GM12878 (cell line): ENCODE measurements at regions not wholly inside any gene's neighbourhood (a gene's known extent, or its start where the extent isn't known, plus 50 kb on each side); places are given as distances from the start of the nearest gene placed in this dataset.

Source experiments
- ATAC-seq: fragments of 200-7000 bp; cut with Tn5 transposase; 3 replicates; pipeline ENCODE4 v1.9.1; 2020; ENCODE audit warnings: mild to moderate bottlenecking, moderate library complexity
- BruUV-seq: library from RNA; stranded (reverse); fragments of 400-500 nt; replicated peaks from 2 replicates; lab custom pipeline; 2021; lab: Mats Ljungman, UMichigan
- CTCF ChIA-PET: fragments of 300-600 bp; sonication (Branson Sonifier 250); formaldehyde crosslinking; extraction: SDS; loops from one replicate; lab custom pipeline; 2021; ENCODE audit warnings: inconsistent platforms; lab: Yijun Ruan, JAX
- POLR2A ChIA-PET: fragments of 350-600 bp; formaldehyde crosslinking; extraction: SDS; loops from one replicate; lab custom pipeline; 2021; ENCODE audit warnings: inconsistent platforms; lab: Charles Lee
- RAD21 ChIA-PET: fragments of 300-600 bp; sonication (Branson Sonifier 250); formaldehyde crosslinking; loops from one replicate; lab custom pipeline; 2023; ENCODE audit warnings: antibody characterized with exemption; ENCODE audit not compliant: unreplicated experiment; lab: Charles Lee
- SMC1A ChIA-PET: fragments of 300-600 bp; sonication (Branson Sonifier 250); formaldehyde crosslinking; loops from one replicate; lab custom pipeline; 2023; ENCODE audit not compliant: unreplicated experiment, uncharacterized antibody; lab: Charles Lee
- DNase-seq: peaks from one replicate; pipeline ENCODE4 v3.0.0-alpha.2; 2011; ENCODE audit warnings: low read depth, low spot score
- FAIRE-seq: peaks from 3 replicates; lab custom pipeline; 2011; peaks lifted over from hg19 to GRCh38; lab: Jason Lieb, UNC
- H2AFZ ChIP-seq: 2 replicates; pipeline ENCODE4 v1.6.0; 2011; ENCODE audit warnings: low read depth, low read length, control low read depth; ENCODE audit not compliant: control insufficient read depth
- H3K27ac ChIP-seq: 2 replicates; pipeline ENCODE4 v1.5.1; 2011; ENCODE audit warnings: control low read depth; ENCODE audit not compliant: control insufficient read depth, insufficient read depth
- H3K27me3 ChIP-seq, 2 experiments: replicated peaks in 1 of 2; 2 replicates each; pipeline versions ENCODE4 v1.6.0 to v1.6.1; 2011; ENCODE audit warnings: low read length in 1 of 2; ENCODE audit not compliant: control insufficient read depth in 2 of 2, insufficient read depth in 2 of 2
- H3K36me3 ChIP-seq, 2 experiments: 2 replicates each; pipeline ENCODE4 v1.5.1; 2011; ENCODE audit warnings: low read length in 1 of 2; ENCODE audit not compliant: control insufficient read depth in 2 of 2, insufficient read depth in 2 of 2
- H3K4me1 ChIP-seq: 2 replicates; pipeline ENCODE4 v1.6.1; 2011; ENCODE audit warnings: mild to moderate bottlenecking, low read length, moderate library complexity, mixed read lengths; ENCODE audit not compliant: control insufficient read depth, insufficient read depth
- H3K4me2 ChIP-seq: 2 replicates; pipeline ENCODE4 v1.6.0; 2011; ENCODE audit warnings: control low read depth; ENCODE audit not compliant: control insufficient read depth, insufficient read depth
- H3K4me3 ChIP-seq: fragments of 200-600 bp; sonication (generic); 2 replicates; pipeline ENCODE4 v1.5.1; 2016
- H3K79me2 ChIP-seq: 2 replicates; pipeline ENCODE4 v1.6.0; 2011; ENCODE audit warnings: low read length; ENCODE audit not compliant: control insufficient read depth, insufficient read depth
- H3K9ac ChIP-seq: 2 replicates; pipeline ENCODE4 v1.8.0; 2011; ENCODE audit warnings: low read length, control low read depth, mixed read lengths; ENCODE audit not compliant: control insufficient read depth, insufficient read depth
- H3K9me3 ChIP-seq: replicated peaks from 3 replicates; pipeline ENCODE4 v1.5.1; 2011; ENCODE audit warnings: mild to moderate bottlenecking, low read length; ENCODE audit not compliant: control insufficient read depth, insufficient read depth
- H4K20me1 ChIP-seq: 2 replicates; pipeline ENCODE4 v1.6.0; 2011; ENCODE audit not compliant: control insufficient read depth, insufficient read depth
- RUNX3 ChIP-seq: IDR thresholded peaks from 2 replicates; pipeline ENCODE4 v1.6.1; 2012; ENCODE audit warnings: low read length, inconsistent platforms
- ZBTB4 ChIP-seq: fragments of 450-650 bp; formaldehyde crosslinking; IDR thresholded peaks from 2 replicates; pipeline ENCODE4 v1.4.0; 2022; ENCODE audit warnings: mild to moderate bottlenecking, moderate library complexity
- WGBS: methylation state at CpG from one replicate; pipeline ENCODE4 v1.1.6; 2016; ENCODE audit warnings: low lambda C conversion rate; ENCODE audit not compliant: insufficient replicate concordance, insufficient coverage; ENCODE audit errors: missing lambda C conversion rate; 5-methylcytosine and 5-hydroxymethylcytosine counted together
- in situ Hi-C: fragments of 300-500 bp; cut with MboI; formaldehyde crosslinking; loops from 9 replicates; pipeline ENCODE4 v1.14.3; 2018; ENCODE audit warnings: mixed read lengths
- intact Hi-C: fragments of 100-400 bp; cut with micrococcal nuclease; formaldehyde crosslinking; loops from one replicate; pipeline ENCODE4 v1.14.2; 2022; ENCODE audit not compliant: unreplicated experiment

GRCh38 chr2:64203131-64203857, 59.1 kb upstream of the PELI1 start:
- intact Hi-C loops: no loop called here
- POLR2A ChIA-PET: interaction anchor here (0.6 to 4.0 kb wide), 22 partner anchors 8 to 788 kb away, joined by 3 to 59 read pairs (median 6); no protein-coding TSS in a partner anchor
- Histone ChIP-seq H3K27ac (peak overlapping the region; percentile 75), H3K79me2 (no peaks in the 10 kb centered on the region), H3K36me3 (no peaks in the 10 kb centered on the region), H4K20me1 (no peaks in the 10 kb centered on the region), H3K4me1 (peaks cover 46% of the 10 kb centered on the region), H3K4me2 (peak overlapping the region; percentile 79), H3K4me3 (no peak overlapping the region), H2AFZ (peak overlapping the region; percentile 78; the same call in 1 of the 2 replicates), H3K9ac (peak overlapping the region; percentile 62), H3K27me3 (no peaks in the 10 kb centered on the region), H3K9me3 (no peaks in the 10 kb centered on the region)
- SMC1A ChIA-PET: interaction anchor here (0.7 to 7.4 kb wide), 20 partner anchors 8 to 721 kb away, joined by 3 to 110 read pairs (median 12); no protein-coding TSS in a partner anchor
- CTCF ChIA-PET: interaction anchor here (0.8 to 3.4 kb wide), 8 partner anchors 11 to 123 kb away, joined by 3 to 24 read pairs (median 4); no protein-coding TSS in a partner anchor
- FAIRE-seq: no peak
- RAD21 ChIA-PET: interaction anchor here (0.6 to 6.3 kb wide), 20 partner anchors 9 to 451 kb away, joined by 3 to 93 read pairs (median 9); partner anchors contain the start of gene SERTAD2
- 82% methylated on average over 4 of the region's 4 CpGs for WGBS
- in situ Hi-C loops: no loop called here
- ATAC-seq: peak; percentile 15
- BruUV-seq: no TSS peak
- DNase-seq: no peak
- TF ChIP-seq RUNX3 (0 out of 2 replicates have a peak, but pooled peaks have one; percentile 21), ZBTB4 (CRISPR knock-in tag) (no peak)
- TF ChIP-seq, all 136 proteins: peak for 1
